ENCODE measurements at regions not wholly inside any gene's neighbourhood (a gene's known extent, or its start where the extent isn't known, plus 50 kb on each side); places are given as distances from the start of the nearest gene placed in this dataset.

- intact Hi-C loops (cut with DNase I; ENCODE audit: low total_unique reads): no loop called here
- WGBS, 2 donors: 71 to 81% methylated on average over 2 of the region's 2 CpGs
- no peak for TF ChIP-seq CTCF (IDR thresholded peaks at IDR 0.05)
- TF ChIP-seq POLR2A (IDR thresholded peaks at IDR 0.05): no peak
Observed at GRCh38 chr6:78324213-78324612, 543.1 kb upstream of the IRAK1BP1 start.

GRCh38 chr6:78340755-78341154 is 526.6 kb upstream of the IRAK1BP1 start:
- intact Hi-C loops (cut with DNase I; ENCODE audit: low total_unique reads): no loop called here
- TF ChIP-seq POLR2A (IDR thresholded peaks at IDR 0.05): no peak
- no peak for TF ChIP-seq CTCF (IDR thresholded peaks at IDR 0.05)
- no peak for DNase-seq (ENCODE audit: low spot score in 2 of 2)
- no peak overlapping the region for H3K4me3 ChIP-seq (ENCODE audit: low read depth, poor library complexity, severe bottlenecking)

More at GRCh38 chr6:78324213-78324612, 543.1 kb upstream of the IRAK1BP1 start:
- H3K4me3 ChIP-seq (ENCODE audit: low read depth, poor library complexity, severe bottlenecking): no peak overlapping the region
- no peak for DNase-seq (ENCODE audit: low spot score in 2 of 2)

- 67 to 69% methylated on average over 2 of the region's 2 CpGs for WGBS, 2 donors
- intact Hi-C loops (cut with DNase I; ENCODE audit: low total_unique reads): no loop called here
- TF ChIP-seq CTCF (IDR thresholded peaks at IDR 0.05) (no peak), POLR2A (IDR thresholded peaks at IDR 0.05) (no peak)
- no peak for DNase-seq (ENCODE audit: low spot score in 2 of 2)
- no peak overlapping the region for H3K4me3 ChIP-seq (ENCODE audit: low read depth, poor library complexity, severe bottlenecking)
Observed at GRCh38 chr6:78345882-78346281, 521.5 kb upstream of the IRAK1BP1 start.

- DNase-seq (ENCODE audit: low spot score in 2 of 2): no peak
- no peak overlapping the region for H3K4me3 ChIP-seq (ENCODE audit: low read depth, poor library complexity, severe bottlenecking)
- intact Hi-C loops (cut with DNase I; ENCODE audit: low total_unique reads): no loop called here
- WGBS, 2 donors: 88 to 91% methylated on average over 3 of the region's 3 CpGs
- TF ChIP-seq CTCF (IDR thresholded peaks at IDR 0.05) (no peak), POLR2A (IDR thresholded peaks at IDR 0.05) (no peak)
Observed at GRCh38 chr6:78347191-78347916, 520.0 kb upstream of the IRAK1BP1 start.

- no peak overlapping the region for H3K4me3 ChIP-seq (ENCODE audit: low read depth, poor library complexity, severe bottlenecking)
- 33 to 40% methylated on average over 1 of the region's 1 CpG for WGBS, 2 donors
- intact Hi-C loops (cut with DNase I; ENCODE audit: low total_unique reads): no loop called here
- TF ChIP-seq CTCF (IDR thresholded peaks at IDR 0.05): no peak
- TF ChIP-seq POLR2A (IDR thresholded peaks at IDR 0.05): no peak
- no peak for DNase-seq (ENCODE audit: low spot score in 2 of 2)
Observed at GRCh38 chr6:78353040-78353439, 514.3 kb upstream of the IRAK1BP1 start.

- DNase-seq (ENCODE audit: low spot score in 2 of 2): no peak
- TF ChIP-seq CTCF (IDR thresholded peaks at IDR 0.05) (no peak), POLR2A (IDR thresholded peaks at IDR 0.05) (no peak)
- no peak overlapping the region for H3K4me3 ChIP-seq (ENCODE audit: low read depth, poor library complexity, severe bottlenecking)
- intact Hi-C loops (cut with DNase I; ENCODE audit: low total_unique reads): no loop called here
Observed at GRCh38 chr6:78363688-78364087, 503.7 kb upstream of the IRAK1BP1 start.
